ENCODE measurements at regions not wholly inside any gene's neighbourhood (a gene's known extent, or its start where the extent isn't known, plus 50 kb on each side); places are given as distances from the start of the nearest gene placed in this dataset.

DNA sequence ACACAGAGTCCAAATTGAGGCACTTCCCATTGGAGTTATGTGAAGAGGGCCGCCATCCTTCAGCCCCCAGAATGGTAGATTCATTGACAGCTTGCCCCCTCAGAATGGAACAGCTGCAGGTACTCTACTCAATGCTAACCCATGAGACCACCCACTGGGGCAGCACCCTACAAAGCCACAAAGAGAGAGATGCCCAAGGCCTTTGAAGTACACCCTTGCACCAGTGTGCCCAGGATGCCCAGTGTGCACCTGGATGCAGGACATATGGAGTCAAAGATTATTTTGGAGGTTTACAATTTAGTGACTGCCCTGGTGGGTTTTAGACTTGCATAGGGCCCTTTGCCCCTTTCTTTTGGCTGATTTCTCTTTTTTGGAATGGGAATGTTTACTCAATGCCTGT lies 933.9 kb downstream of the SLC16A7 start:
- TF ChIP-seq EZH2phosphoT487 (conservative IDR thresholded peaks at IDR 0.05; ENCODE audit: low read length) (no peak), CTCF (IDR thresholded peaks at IDR 0.05; ENCODE audit: insufficient read depth, low read length, poor library complexity, severe bottlenecking) (no peak)
- Histone ChIP-seq H3K4me3 (ENCODE audit: insufficient read depth, low read length, poor library complexity, severe bottlenecking) (no peak overlapping the region), H3K9ac (ENCODE audit: low read length) (no peak overlapping the region), H3K4me2 (ENCODE audit: low read depth, low read length, poor library complexity, severe bottlenecking) (no peak overlapping the region), H2AFZ (ENCODE audit: low read depth, low read length, severe bottlenecking) (no peak overlapping the region), H3K27ac (ENCODE audit: low read depth, low read length) (no peak overlapping the region), H4K20me1 (ENCODE audit: low read depth, low read length) (no peaks in the 10 kb centered on the region), H3K27me3 (ENCODE audit: low read length) (no peaks in the 10 kb centered on the region), H3K36me3 (ENCODE audit: low read length) (no peaks in the 10 kb centered on the region), H3K79me2 (ENCODE audit: insufficient read depth, low read length) (no peaks in the 10 kb centered on the region), H3K9me2 (replicated peaks; ENCODE audit: insufficient read depth, low read length) (no peaks in the 10 kb centered on the region), H3F3A (ENCODE audit: insufficient read depth) (no peaks in the 10 kb centered on the region), H3K9me3 (ENCODE audit: insufficient read depth, low read length) (no peaks in the 10 kb centered on the region)

- H2AFZ ChIP-seq (ENCODE audit: low read depth, low read length, severe bottlenecking) = no peak overlapping the region
These were observed 939.5 kb downstream of the SLC16A7 start for GRCh38 chr12:60535363-60535762.

DNA sequence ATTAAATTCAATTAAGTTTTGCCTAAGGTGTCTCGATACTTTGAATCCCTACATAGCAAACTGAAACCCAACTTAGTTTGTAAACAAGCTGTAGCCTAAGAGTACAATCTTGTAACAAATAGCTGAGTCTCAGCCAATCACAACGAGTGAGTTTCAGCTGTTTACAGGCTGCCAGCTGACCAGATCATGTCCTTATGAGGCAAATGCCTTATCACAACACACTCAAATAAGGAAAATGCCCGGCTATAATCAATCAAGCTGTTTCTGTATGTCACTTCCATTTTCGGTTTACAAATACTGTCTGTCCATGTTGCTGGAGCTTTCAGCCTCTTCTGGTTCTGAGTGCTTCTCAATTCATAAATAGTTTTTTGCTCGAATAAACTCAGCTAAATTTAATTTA lies 943.8 kb downstream of the SLC16A7 start:
- H4K20me1 ChIP-seq (ENCODE audit: low read depth, low read length) = no peaks in the 10 kb centered on the region
- no peaks in the 10 kb centered on the region for H3F3A ChIP-seq (ENCODE audit: insufficient read depth)
- H3K27ac ChIP-seq (ENCODE audit: low read depth, low read length) = no peak overlapping the region
- no peaks in the 10 kb centered on the region for H3K9me2 ChIP-seq (replicated peaks; ENCODE audit: insufficient read depth, low read length)
- H3K79me2 ChIP-seq (ENCODE audit: insufficient read depth, low read length) = no peaks in the 10 kb centered on the region
- no peaks in the 10 kb centered on the region for H3K9me3 ChIP-seq (ENCODE audit: insufficient read depth, low read length)
- TF ChIP-seq CTCF (IDR thresholded peaks at IDR 0.05; ENCODE audit: insufficient read depth, low read length, poor library complexity, severe bottlenecking) (no peak), EZH2phosphoT487 (conservative IDR thresholded peaks at IDR 0.05; ENCODE audit: low read length) (no peak)
- no peak overlapping the region for H2AFZ ChIP-seq (ENCODE audit: low read depth, low read length, severe bottlenecking)
- no peak overlapping the region for H3K4me3 ChIP-seq (ENCODE audit: insufficient read depth, low read length, poor library complexity, severe bottlenecking)
- H3K4me2 ChIP-seq (ENCODE audit: low read depth, low read length, poor library complexity, severe bottlenecking) = no peak overlapping the region
- no peak overlapping the region for H3K9ac ChIP-seq (ENCODE audit: low read length)
- H3K36me3 ChIP-seq (ENCODE audit: low read length) = no peaks in the 10 kb centered on the region; the same call in 1 of the 2 replicates
- no peaks in the 10 kb centered on the region for H3K27me3 ChIP-seq (ENCODE audit: low read length)

More at GRCh38 chr12:60535363-60535762, 939.5 kb downstream of the SLC16A7 start:
- Histone ChIP-seq H3K27ac (ENCODE audit: low read depth, low read length) (no peak overlapping the region), H3K79me2 (ENCODE audit: insufficient read depth, low read length) (no peaks in the 10 kb centered on the region), H4K20me1 (ENCODE audit: low read depth, low read length) (no peaks in the 10 kb centered on the region), H3F3A (ENCODE audit: insufficient read depth) (no peaks in the 10 kb centered on the region), H3K9me3 (ENCODE audit: insufficient read depth, low read length) (no peaks in the 10 kb centered on the region), H3K4me2 (ENCODE audit: low read depth, low read length, poor library complexity, severe bottlenecking) (no peak overlapping the region), H3K9ac (ENCODE audit: low read length) (no peak overlapping the region), H3K9me2 (replicated peaks; ENCODE audit: insufficient read depth, low read length) (no peaks in the 10 kb centered on the region), H3K36me3 (ENCODE audit: low read length) (no peaks in the 10 kb centered on the region), H3K27me3 (ENCODE audit: low read length) (no peaks in the 10 kb centered on the region), H3K4me3 (ENCODE audit: insufficient read depth, low read length, poor library complexity, severe bottlenecking) (no peak overlapping the region)
- no peak for TF ChIP-seq CTCF (IDR thresholded peaks at IDR 0.05; ENCODE audit: insufficient read depth, low read length, poor library complexity, severe bottlenecking)
- no peak for TF ChIP-seq EZH2phosphoT487 (conservative IDR thresholded peaks at IDR 0.05; ENCODE audit: low read length)
